ENCODE measurements at regions not wholly inside any gene's neighbourhood (a gene's known extent, or its start where the extent isn't known, plus 50 kb on each side); places are given as distances from the start of the nearest gene placed in this dataset.
"Not testable (repeated sequence)": the region's sequence is repeated elsewhere in the genome, so short reads cannot be mapped to it uniquely, and the experiment has no call there.

GRCh38 chr6:12543953-12544352 lies 172.6 kb upstream of the PHACTR1 start:
- no peaks in the 10 kb centered on the region for H3K36me3 Mint-ChIP-seq (ENCODE audit: low read depth)
- H3K4me1 Mint-ChIP-seq = no peaks in the 10 kb centered on the region
- H3K27me3 Mint-ChIP-seq = peaks cover 10% of the 10 kb centered on the region
- ChIA-PET POLR2A (no interaction called here), CTCF (no interaction called here)
- H3K4me3 Mint-ChIP-seq = no peak overlapping the region
- H3K27ac Mint-ChIP-seq = no peak overlapping the region
- intact Hi-C loops (cut with DNase I, micrococcal nuclease) = no loop called here
- no peak for DNase-seq
- ATAC-seq = no peak
- H3K9me3 Mint-ChIP-seq (ENCODE audit: low read depth) = no peaks in the 10 kb centered on the region

DNA sequence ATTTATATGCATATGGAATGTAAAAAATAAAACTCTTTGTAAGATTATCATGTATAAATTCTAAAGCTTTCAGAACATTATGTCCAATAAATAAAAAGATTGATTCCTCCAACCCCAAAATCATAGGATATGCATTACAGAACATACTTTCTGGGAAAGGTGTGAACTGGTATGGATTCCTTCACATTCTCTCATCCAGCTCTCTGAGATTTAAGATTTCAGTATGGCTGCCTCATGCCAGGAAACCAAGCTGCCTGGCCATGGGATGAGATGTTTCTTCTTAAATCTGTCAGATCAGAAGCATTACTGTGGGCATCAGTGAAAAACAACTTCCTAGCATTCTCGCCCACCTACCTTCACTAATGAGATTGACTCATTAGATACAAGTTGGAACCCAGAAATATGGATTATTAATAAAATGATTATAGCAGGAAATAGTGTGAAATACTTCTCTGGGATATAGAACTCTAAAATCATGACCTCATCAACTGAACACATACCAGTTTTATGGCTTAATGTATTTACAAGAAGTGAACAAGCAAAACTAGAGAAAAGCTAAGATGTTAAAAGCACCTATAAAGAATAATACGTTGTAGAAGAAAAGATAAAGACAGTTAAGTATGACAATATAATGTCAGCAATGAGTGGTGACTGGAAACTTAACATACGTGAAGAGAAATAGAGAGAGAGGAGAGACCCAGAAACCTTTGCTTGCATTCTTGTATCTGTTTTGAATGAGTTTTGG lies 171.6 kb upstream of the PHACTR1 start:
- intact Hi-C loops (cut with DNase I, micrococcal nuclease) = no loop called here
- POLR2A ChIA-PET = no interaction called here
- no peak overlapping the region for H3K27ac Mint-ChIP-seq
- H3K9me3 Mint-ChIP-seq (ENCODE audit: low read depth) = no peaks in the 10 kb centered on the region
- no peaks in the 10 kb centered on the region for H3K4me1 Mint-ChIP-seq
- DNase-seq (no peak), ATAC-seq (no peak)
- H3K4me3 Mint-ChIP-seq = no peak overlapping the region
- no peaks in the 10 kb centered on the region for H3K36me3 Mint-ChIP-seq (ENCODE audit: low read depth)
- CTCF ChIA-PET = interaction anchor here (0.6 to 0.8 kb wide), 3 partner anchors 25 to 1431 kb away, joined by 3 to 4 read pairs (median 3); no protein-coding TSS in a partner anchor
- H3K27me3 Mint-ChIP-seq = peaks cover 10% of the 10 kb centered on the region

DNA sequence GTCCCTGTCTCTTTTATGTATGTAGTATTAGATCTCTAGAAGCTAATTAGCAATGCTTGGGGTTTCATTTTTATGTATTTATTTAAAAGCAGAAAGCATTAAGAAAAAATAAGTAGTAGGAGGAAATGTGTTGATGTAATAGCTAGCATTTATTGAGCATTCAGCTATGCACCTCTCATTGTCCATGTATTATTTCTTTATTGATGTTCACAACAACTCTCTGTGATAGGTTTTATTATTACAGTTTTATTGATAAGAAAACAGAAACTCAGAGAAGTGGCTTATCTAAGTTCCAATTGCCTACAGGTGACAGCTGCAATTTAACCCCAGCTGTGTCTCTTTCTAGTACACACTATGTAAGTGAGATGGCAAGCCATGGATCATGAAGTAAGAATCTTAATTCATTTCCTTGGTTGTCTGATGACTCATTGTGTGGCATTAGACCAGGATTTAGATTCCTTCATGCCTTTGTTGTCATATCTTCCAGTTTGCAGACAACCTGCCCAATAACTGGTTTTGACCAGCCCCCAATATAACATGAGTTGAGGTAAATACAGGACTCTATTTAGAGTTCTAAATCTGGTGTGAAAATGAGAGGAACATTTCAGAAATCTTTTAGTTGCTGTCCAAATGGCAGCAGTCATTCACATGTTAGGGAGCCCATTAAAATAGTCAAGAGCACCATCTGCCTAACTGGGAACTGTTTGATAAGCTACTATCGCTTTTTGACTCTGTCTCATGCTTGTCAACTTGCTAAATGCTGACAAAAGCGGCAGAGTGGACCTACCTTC lies 170.8 kb upstream of the PHACTR1 start:
- CTCF ChIA-PET = interaction anchor here (0.6 kb wide), 1 partner anchor 1723 kb away, joined by 3 read pairs; no protein-coding TSS in a partner anchor

GRCh38 chr6:12546410-12547002 lies 170.1 kb upstream of the PHACTR1 start:
- Mint-ChIP-seq H3K27me3 (peaks cover 10% of the 10 kb centered on the region), H3K4me3 (no peak overlapping the region), H3K27ac (no peak overlapping the region), H3K36me3 (ENCODE audit: low read depth) (no peaks in the 10 kb centered on the region), H3K4me1 (no peaks in the 10 kb centered on the region), H3K9me3 (ENCODE audit: low read depth) (no peaks in the 10 kb centered on the region)
- ChIA-PET CTCF (interaction anchor here (0.6 kb wide), 1 partner anchor 1723 kb away, joined by 3 read pairs; no protein-coding TSS in a partner anchor), POLR2A (no interaction called here)
- ATAC-seq = no peak
- intact Hi-C loops (cut with DNase I, micrococcal nuclease) = no loop called here
- no peak for DNase-seq

More for the DNA sequence above, 170.8 kb upstream of the PHACTR1 start:
- DNase-seq = no peak
- H3K4me3 Mint-ChIP-seq = no peak overlapping the region
- peaks cover 10% of the 10 kb centered on the region for H3K27me3 Mint-ChIP-seq
- H3K27ac Mint-ChIP-seq = no peak overlapping the region
- no peak for ATAC-seq
- H3K36me3 Mint-ChIP-seq (ENCODE audit: low read depth) = no peaks in the 10 kb centered on the region
- intact Hi-C loops (cut with DNase I, micrococcal nuclease) = no loop called here
- H3K4me1 Mint-ChIP-seq = no peaks in the 10 kb centered on the region
- H3K9me3 Mint-ChIP-seq (ENCODE audit: low read depth) = no peaks in the 10 kb centered on the region
- POLR2A ChIA-PET = no interaction called here

DNA sequence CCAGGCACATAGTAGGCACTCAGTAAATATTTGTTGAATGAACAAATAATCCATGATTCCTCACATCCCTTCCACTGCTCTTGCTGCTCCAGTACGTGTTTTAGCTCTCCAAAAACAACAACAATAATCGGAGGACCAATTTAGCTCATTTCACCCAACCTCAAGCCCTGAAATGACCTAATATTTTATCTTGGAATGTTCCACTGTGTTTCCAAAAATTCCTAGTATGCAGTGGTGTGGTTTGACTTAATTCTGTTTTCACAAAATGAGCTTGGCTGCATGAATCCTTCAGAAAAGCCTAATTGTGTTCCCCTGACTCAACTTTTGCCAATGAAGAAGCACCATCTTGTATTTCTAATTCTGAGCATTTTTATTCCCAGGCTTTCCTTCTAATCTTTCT lies 168.0 kb upstream of the PHACTR1 start:
- ATAC-seq = no peak
- H3K27ac Mint-ChIP-seq = no peak overlapping the region
- intact Hi-C loops (cut with DNase I, micrococcal nuclease) = no loop called here
- H3K27me3 Mint-ChIP-seq = peaks cover 9% of the 10 kb centered on the region
- ChIA-PET POLR2A (no interaction called here), CTCF (no interaction called here)
- no peaks in the 10 kb centered on the region for H3K36me3 Mint-ChIP-seq (ENCODE audit: low read depth)
- no peak for DNase-seq
- no peaks in the 10 kb centered on the region for H3K4me1 Mint-ChIP-seq
- no peak overlapping the region for H3K4me3 Mint-ChIP-seq
- no peaks in the 10 kb centered on the region for H3K9me3 Mint-ChIP-seq (ENCODE audit: low read depth)

- ATAC-seq; H3K4me3 Mint-ChIP-seq; CTCF ChIA-PET; H3K36me3 Mint-ChIP-seq (ENCODE audit: low read depth); H3K9me3 Mint-ChIP-seq (ENCODE audit: low read depth); H3K27me3 Mint-ChIP-seq; intact Hi-C loops (cut with DNase I, micrococcal nuclease); DNase-seq; POLR2A ChIA-PET; H3K4me1 Mint-ChIP-seq; H3K27ac Mint-ChIP-seq: not testable (repeated sequence)
Measured at GRCh38 chr6:12549445-12549844, 167.1 kb upstream of the PHACTR1 start.

GRCh38 chr6:12554820-12555219 lies 161.7 kb upstream of the PHACTR1 start:
- ATAC-seq = not testable (repeated sequence)

GRCh38 chr6:12555267-12555666 lies 161.3 kb upstream of the PHACTR1 start:
- no peak overlapping the region for H3K4me3 Mint-ChIP-seq
- intact Hi-C loops (cut with DNase I, micrococcal nuclease) = no loop called here
- peaks cover 1% of the 10 kb centered on the region for H3K9me3 Mint-ChIP-seq (ENCODE audit: low read depth)
- peaks cover 2% of the 10 kb centered on the region for H3K27me3 Mint-ChIP-seq
- POLR2A ChIA-PET = no interaction called here
- no peaks in the 10 kb centered on the region for H3K36me3 Mint-ChIP-seq (ENCODE audit: low read depth)
- no peak for DNase-seq
- H3K27ac Mint-ChIP-seq = no peak overlapping the region
- no peak for ATAC-seq
- no peaks in the 10 kb centered on the region for H3K4me1 Mint-ChIP-seq
- CTCF ChIA-PET = no interaction called here

More at GRCh38 chr6:12554820-12555219, 161.7 kb upstream of the PHACTR1 start:
- H3K9me3 Mint-ChIP-seq (ENCODE audit: low read depth); intact Hi-C loops (cut with DNase I, micrococcal nuclease); DNase-seq; H3K4me1 Mint-ChIP-seq; H3K36me3 Mint-ChIP-seq (ENCODE audit: low read depth); H3K27me3 Mint-ChIP-seq; H3K27ac Mint-ChIP-seq; CTCF ChIA-PET; POLR2A ChIA-PET; H3K4me3 Mint-ChIP-seq: not testable (repeated sequence)

- ATAC-seq (no peak), DNase-seq (no peak)
- Mint-ChIP-seq H3K4me1 (no peaks in the 10 kb centered on the region), H3K9me3 (ENCODE audit: low read depth) (peaks cover 1% of the 10 kb centered on the region), H3K27me3 (peaks cover 2% of the 10 kb centered on the region), H3K27ac (no peak overlapping the region), H3K4me3 (no peak overlapping the region), H3K36me3 (ENCODE audit: low read depth) (no peaks in the 10 kb centered on the region)
- POLR2A ChIA-PET = no interaction called here
- CTCF ChIA-PET = no interaction called here
- intact Hi-C loops (cut with DNase I, micrococcal nuclease) = no loop called here
Measured at GRCh38 chr6:12555781-12556180, 160.8 kb upstream of the PHACTR1 start.

- Mint-ChIP-seq H3K27me3 (peaks cover 2% of the 10 kb centered on the region), H3K27ac (no peak overlapping the region), H3K4me1 (no peaks in the 10 kb centered on the region), H3K36me3 (ENCODE audit: low read depth) (no peaks in the 10 kb centered on the region), H3K4me3 (no peak overlapping the region), H3K9me3 (ENCODE audit: low read depth) (peaks cover 4% of the 10 kb centered on the region)
- intact Hi-C loops (cut with DNase I, micrococcal nuclease) = no loop called here
- ChIA-PET CTCF (no interaction called here), POLR2A (no interaction called here)
- no peak for DNase-seq
- no peak for ATAC-seq
Measured at GRCh38 chr6:12557765-12558164, 158.8 kb upstream of the PHACTR1 start.

- ATAC-seq (no peak), DNase-seq (no peak)
- ChIA-PET POLR2A (no interaction called here), CTCF (no interaction called here)
- Mint-ChIP-seq H3K27me3 (peaks cover 2% of the 10 kb centered on the region), H3K36me3 (ENCODE audit: low read depth) (no peaks in the 10 kb centered on the region), H3K27ac (no peak overlapping the region), H3K4me1 (no peaks in the 10 kb centered on the region), H3K9me3 (ENCODE audit: low read depth) (peaks cover 4% of the 10 kb centered on the region), H3K4me3 (no peak overlapping the region)
- intact Hi-C loops (cut with DNase I, micrococcal nuclease) = no loop called here
Measured at GRCh38 chr6:12560315-12560714, 156.3 kb upstream of the PHACTR1 start.

DNA sequence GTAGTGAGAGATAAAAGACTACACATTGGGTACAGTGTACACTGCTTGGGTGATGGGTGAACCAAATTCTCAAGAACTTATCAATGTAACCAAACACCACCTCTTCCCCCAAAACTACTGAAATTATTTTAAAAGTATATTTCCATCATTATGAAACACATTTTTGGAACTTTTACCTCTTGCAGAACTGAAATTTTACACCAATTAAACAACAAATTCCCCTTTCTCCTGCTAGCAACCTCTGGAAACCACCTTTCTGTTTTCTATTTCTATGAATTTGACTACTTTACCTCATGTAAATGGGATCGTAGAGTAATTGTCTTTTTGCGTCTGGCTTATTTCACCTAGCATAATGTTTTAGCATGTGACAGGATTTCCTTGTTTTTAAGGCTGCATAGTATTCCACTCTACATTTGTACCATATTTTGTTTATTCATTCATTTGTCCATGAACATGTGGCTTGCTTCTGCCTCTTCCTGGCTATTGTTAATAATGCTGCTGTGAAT lies 149.9 kb upstream of the PHACTR1 start:
- no peaks in the 10 kb centered on the region for H3K36me3 Mint-ChIP-seq (ENCODE audit: low read depth)
- no peak overlapping the region for H3K4me3 Mint-ChIP-seq
- intact Hi-C loops (cut with DNase I, micrococcal nuclease) = no loop called here
- ChIA-PET POLR2A (no interaction called here), CTCF (no interaction called here)
- no peaks in the 10 kb centered on the region for H3K4me1 Mint-ChIP-seq
- DNase-seq (no peak), ATAC-seq (no peak)
- peaks cover 3% of the 10 kb centered on the region for H3K27me3 Mint-ChIP-seq
- no peak overlapping the region for H3K27ac Mint-ChIP-seq
- H3K9me3 Mint-ChIP-seq (ENCODE audit: low read depth) = peaks cover 4% of the 10 kb centered on the region
